Left ventricle myocardium inferior (tissue), 1 donor: ENCODE measurements at regions not wholly inside any gene's neighbourhood (a gene's known extent, or its start where the extent isn't known, plus 50 kb on each side); places are given as distances from the start of the nearest gene placed in this dataset.

ENCODE experiments used
- DNase-seq: peaks from one replicate; pipeline ENCODE4 v3.0.0-alpha.2; 2020
- H3K27ac ChIP-seq: fragments of 200-600 bp; replicated peaks from 2 replicates; pipeline ENCODE4 v1.8.0; 2021
- H3K27me3 ChIP-seq: fragments of 200-600 bp; 2 replicates; pipeline ENCODE4 v1.8.0; 2021; ENCODE audit warnings: low read depth
- H3K36me3 ChIP-seq: fragments of 200-600 bp; 2 replicates; pipeline ENCODE4 v1.8.0; 2021
- H3K4me1 ChIP-seq: fragments of 200-600 bp; 2 replicates; pipeline ENCODE4 v1.8.0; 2021
- H3K4me3 ChIP-seq: fragments of 200-600 bp; 2 replicates; pipeline ENCODE4 v1.8.0; 2021; ENCODE audit warnings: mild to moderate bottlenecking, moderate library complexity
- H3K9me3 ChIP-seq: fragments of 200-600 bp; replicated peaks from 2 replicates; pipeline ENCODE4 v1.8.0; 2021
- intact Hi-C: fragments of 100-400 bp; cut with micrococcal nuclease; formaldehyde crosslinking; loops from one replicate; pipeline ENCODE4 v1.11.0; 2022
- TF ChIP-seq, protein P1 (sequence below): fragments of 200-600 bp; IDR thresholded peaks from 2 replicates; pipeline ENCODE4 v1.8.0; 2021; ENCODE audit warnings: antibody characterized with exemption, mild to moderate bottlenecking, borderline replicate concordance
- donor health status: DM: no; HTN: yes; CAD: no; lungs with severe emphysema.

DNA sequence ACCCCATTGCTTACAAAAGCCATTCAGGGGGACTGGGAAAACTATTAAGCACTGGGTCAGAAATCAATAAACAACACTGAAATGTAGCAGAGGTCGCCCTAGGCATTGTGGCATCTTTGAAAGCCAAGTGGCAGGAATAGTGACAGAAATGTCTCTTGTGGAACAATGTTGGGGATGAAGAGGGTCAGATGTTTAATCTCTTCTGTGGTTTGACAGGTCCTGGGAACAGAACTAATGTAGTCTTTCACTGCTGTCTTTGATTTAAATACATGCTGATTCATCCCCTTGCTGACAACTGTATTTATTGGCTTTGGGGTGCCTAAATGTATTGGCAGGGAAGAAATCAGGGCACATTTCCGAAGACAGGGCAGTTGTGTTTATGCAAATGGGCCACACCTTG is 194.8 kb downstream of the ATG4C start:
- no peaks in the 10 kb centered on the region for H3K27me3 ChIP-seq
- TF ChIP-seq, protein P1, sequence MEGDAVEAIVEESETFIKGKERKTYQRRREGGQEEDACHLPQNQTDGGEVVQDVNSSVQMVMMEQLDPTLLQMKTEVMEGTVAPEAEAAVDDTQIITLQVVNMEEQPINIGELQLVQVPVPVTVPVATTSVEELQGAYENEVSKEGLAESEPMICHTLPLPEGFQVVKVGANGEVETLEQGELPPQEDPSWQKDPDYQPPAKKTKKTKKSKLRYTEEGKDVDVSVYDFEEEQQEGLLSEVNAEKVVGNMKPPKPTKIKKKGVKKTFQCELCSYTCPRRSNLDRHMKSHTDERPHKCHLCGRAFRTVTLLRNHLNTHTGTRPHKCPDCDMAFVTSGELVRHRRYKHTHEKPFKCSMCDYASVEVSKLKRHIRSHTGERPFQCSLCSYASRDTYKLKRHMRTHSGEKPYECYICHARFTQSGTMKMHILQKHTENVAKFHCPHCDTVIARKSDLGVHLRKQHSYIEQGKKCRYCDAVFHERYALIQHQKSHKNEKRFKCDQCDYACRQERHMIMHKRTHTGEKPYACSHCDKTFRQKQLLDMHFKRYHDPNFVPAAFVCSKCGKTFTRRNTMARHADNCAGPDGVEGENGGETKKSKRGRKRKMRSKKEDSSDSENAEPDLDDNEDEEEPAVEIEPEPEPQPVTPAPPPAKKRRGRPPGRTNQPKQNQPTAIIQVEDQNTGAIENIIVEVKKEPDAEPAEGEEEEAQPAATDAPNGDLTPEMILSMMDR: no peak
- no peaks in the 10 kb centered on the region for H3K4me1 ChIP-seq
- H3K36me3 ChIP-seq: no peaks in the 10 kb centered on the region
- no peak for DNase-seq
- intact Hi-C loops: no loop called here
- no peaks in the 10 kb centered on the region for H3K9me3 ChIP-seq
- H3K27ac ChIP-seq: no peak overlapping the region
- no peak overlapping the region for H3K4me3 ChIP-seq

GRCh38 chr1:62981434-62981833 is 197.5 kb downstream of the ATG4C start:
- TF ChIP-seq, protein P1: no peak

DNA sequence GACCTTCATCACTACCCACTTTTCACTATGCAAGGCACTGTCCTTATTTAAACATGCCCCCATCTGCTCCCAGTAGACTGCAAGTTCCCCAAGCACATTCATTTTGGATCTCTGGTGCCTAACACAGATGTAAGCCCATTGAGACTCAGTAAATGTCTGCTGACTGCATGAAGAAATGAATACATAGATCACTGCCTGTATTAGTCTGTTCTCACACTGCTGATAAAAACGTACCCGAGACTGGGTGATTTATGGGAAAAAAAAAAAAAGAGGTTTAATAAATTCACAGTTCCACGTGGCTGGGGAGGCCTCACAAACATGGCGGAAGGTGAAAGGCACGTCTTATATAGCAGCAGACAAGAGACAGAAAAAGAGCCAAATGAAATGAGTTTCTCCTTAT is 204.9 kb downstream of the ATG4C start:
- peaks cover 37% of the 10 kb centered on the region for H3K27me3 ChIP-seq
- TF ChIP-seq, protein P1: no peak
- H3K27ac ChIP-seq: no peak overlapping the region
- no peaks in the 10 kb centered on the region for H3K9me3 ChIP-seq
- no peak overlapping the region for H3K4me3 ChIP-seq
- intact Hi-C loops: no loop called here
- no peaks in the 10 kb centered on the region for H3K4me1 ChIP-seq
- DNase-seq: no peak
- no peaks in the 10 kb centered on the region for H3K36me3 ChIP-seq

More at GRCh38 chr1:62981434-62981833, 197.5 kb downstream of the ATG4C start:
- intact Hi-C loops: no loop called here
- no peak for DNase-seq
- no peaks in the 10 kb centered on the region for H3K9me3 ChIP-seq
- no peaks in the 10 kb centered on the region for H3K4me1 ChIP-seq
- peaks cover under 1% of the 10 kb centered on the region for H3K27me3 ChIP-seq
- H3K27ac ChIP-seq: no peak overlapping the region
- no peaks in the 10 kb centered on the region for H3K36me3 ChIP-seq
- no peak overlapping the region for H3K4me3 ChIP-seq

- intact Hi-C loops: no loop called here
- Histone ChIP-seq H3K4me1 (no peaks in the 10 kb centered on the region), H3K4me3 (no peak overlapping the region), H3K27me3 (peaks cover 44% of the 10 kb centered on the region), H3K27ac (no peak overlapping the region), H3K36me3 (no peaks in the 10 kb centered on the region), H3K9me3 (no peaks in the 10 kb centered on the region)
- DNase-seq: no peak
- TF ChIP-seq, protein P1: no peak
These were observed 205.6 kb downstream of the ATG4C start for GRCh38 chr1:62989497-62989896.

DNA sequence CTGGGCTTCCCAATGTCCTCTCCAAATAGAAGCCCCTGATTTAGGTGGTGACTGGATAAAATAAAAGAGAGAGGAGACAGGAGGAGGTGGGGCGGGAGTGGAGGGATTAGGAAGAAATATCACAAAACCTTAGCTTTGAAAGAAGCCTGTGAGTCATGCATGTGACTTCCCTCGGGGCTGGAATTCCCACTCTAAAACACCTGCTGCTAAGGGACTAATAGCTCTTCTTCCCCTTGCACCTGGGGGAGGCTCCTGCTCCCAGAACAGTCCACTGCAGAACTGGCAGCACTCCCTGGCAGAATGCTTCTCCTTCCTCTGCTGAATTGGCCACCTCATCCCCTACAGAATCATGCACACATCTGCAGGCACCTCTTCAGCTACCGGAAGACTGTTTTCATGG is 207.2 kb downstream of the ATG4C start:
- DNase-seq: no peak
- TF ChIP-seq, protein P1: no peak
- H3K4me1 ChIP-seq: no peaks in the 10 kb centered on the region
- no peak overlapping the region for H3K27ac ChIP-seq
- no peaks in the 10 kb centered on the region for H3K36me3 ChIP-seq
- no peak overlapping the region for H3K4me3 ChIP-seq
- H3K9me3 ChIP-seq: no peaks in the 10 kb centered on the region
- peaks cover 54% of the 10 kb centered on the region for H3K27me3 ChIP-seq
- intact Hi-C loops: no loop called here

DNA sequence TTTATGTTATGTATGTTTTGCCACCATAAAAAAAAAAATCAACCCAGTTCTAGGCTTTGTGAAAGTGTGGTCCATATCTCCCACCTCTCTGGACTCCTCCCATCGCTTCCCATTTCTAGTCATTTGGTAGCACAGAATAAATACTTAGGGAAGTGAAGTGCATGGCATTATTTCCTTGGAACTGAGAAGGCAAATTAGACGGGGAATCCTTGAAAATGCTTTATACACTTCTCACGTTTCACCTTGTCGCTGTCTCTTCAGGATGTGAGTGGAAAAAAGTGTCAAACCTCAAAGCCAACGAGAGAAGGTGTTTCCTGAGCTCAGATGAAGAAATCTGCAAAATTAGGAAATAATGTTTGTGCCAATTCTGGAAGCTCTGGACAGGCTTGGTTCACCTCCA is 209.9 kb downstream of the ATG4C start:
- DNase-seq: no peak
- H3K4me3 ChIP-seq: no peak overlapping the region
- peaks cover 74% of the 10 kb centered on the region for H3K27me3 ChIP-seq
- no peaks in the 10 kb centered on the region for H3K4me1 ChIP-seq
- H3K36me3 ChIP-seq: no peaks in the 10 kb centered on the region
- intact Hi-C loops: no loop called here
- H3K27ac ChIP-seq: no peak overlapping the region
- H3K9me3 ChIP-seq: no peaks in the 10 kb centered on the region
- TF ChIP-seq, protein P1: no peak
